Activated T-cell treated with anti-CD3 and anti-CD28 coated beads, Interleukin-2, amount 50 U/mL, for 24 hours (primary cell): ENCODE measurements at regions not wholly inside any gene's neighbourhood (a gene's known extent, or its start where the extent isn't known, plus 50 kb on each side); places are given as distances from the start of the nearest gene placed in this dataset.

ENCODE experiments used
- DNase-seq: peaks from one replicate; pipeline ENCODE4 v3.0.0-alpha.2; 2020
- H3K27ac Mint-ChIP-seq: 2 replicates; pipeline ENCODE4 v1.8.0; 2020; ENCODE audit warnings: mild to moderate bottlenecking, mixed read lengths
- H3K27me3 Mint-ChIP-seq: 2 replicates; pipeline ENCODE4 v1.8.0; 2020; ENCODE audit warnings: mixed read lengths
- H3K36me3 Mint-ChIP-seq: 2 replicates; pipeline ENCODE4 v1.8.0; 2020; ENCODE audit warnings: low read depth, mixed read lengths
- H3K4me1 Mint-ChIP-seq: 2 replicates; pipeline ENCODE4 v1.8.0; 2020; ENCODE audit warnings: low read depth, mixed read lengths
- H3K4me3 Mint-ChIP-seq: 2 replicates; pipeline ENCODE4 v1.8.0; 2020; ENCODE audit warnings: mild to moderate bottlenecking, moderate library complexity, mixed read lengths
- H3K9me3 Mint-ChIP-seq: 2 replicates; pipeline ENCODE4 v1.8.0; 2020; ENCODE audit warnings: mixed read lengths

GRCh38 chr12:105834496-105834895 lies 304.3 kb downstream of the NUAK1 start:
- Mint-ChIP-seq H3K27me3 (peaks cover 4% of the 10 kb centered on the region), H3K9me3 (no peaks in the 10 kb centered on the region), H3K36me3 (no peaks in the 10 kb centered on the region), H3K4me1 (no peaks in the 10 kb centered on the region), H3K27ac (no peak overlapping the region), H3K4me3 (no peak overlapping the region)
- no peak for DNase-seq

- no peaks in the 10 kb centered on the region for H3K4me1 Mint-ChIP-seq
- H3K4me3 Mint-ChIP-seq, result no peak overlapping the region
- no peak for DNase-seq
- no peaks in the 10 kb centered on the region for H3K36me3 Mint-ChIP-seq
- no peak overlapping the region for H3K27ac Mint-ChIP-seq
- peaks cover 4% of the 10 kb centered on the region for H3K27me3 Mint-ChIP-seq
- H3K9me3 Mint-ChIP-seq, result no peaks in the 10 kb centered on the region
Observed at GRCh38 chr12:105835580-105836241, 303.0 kb downstream of the NUAK1 start.

GRCh38 chr12:105836242-105836622 lies 302.5 kb downstream of the NUAK1 start:
- Mint-ChIP-seq H3K27me3 (peaks cover 4% of the 10 kb centered on the region), H3K4me1 (no peaks in the 10 kb centered on the region), H3K27ac (no peak overlapping the region), H3K4me3 (no peak overlapping the region), H3K36me3 (no peaks in the 10 kb centered on the region), H3K9me3 (no peaks in the 10 kb centered on the region)
- DNase-seq, result no peak

GRCh38 chr12:105839629-105840127 lies 299.1 kb downstream of the NUAK1 start:
- peaks cover 4% of the 10 kb centered on the region for H3K27me3 Mint-ChIP-seq
- H3K27ac Mint-ChIP-seq, result no peak overlapping the region

DNA sequence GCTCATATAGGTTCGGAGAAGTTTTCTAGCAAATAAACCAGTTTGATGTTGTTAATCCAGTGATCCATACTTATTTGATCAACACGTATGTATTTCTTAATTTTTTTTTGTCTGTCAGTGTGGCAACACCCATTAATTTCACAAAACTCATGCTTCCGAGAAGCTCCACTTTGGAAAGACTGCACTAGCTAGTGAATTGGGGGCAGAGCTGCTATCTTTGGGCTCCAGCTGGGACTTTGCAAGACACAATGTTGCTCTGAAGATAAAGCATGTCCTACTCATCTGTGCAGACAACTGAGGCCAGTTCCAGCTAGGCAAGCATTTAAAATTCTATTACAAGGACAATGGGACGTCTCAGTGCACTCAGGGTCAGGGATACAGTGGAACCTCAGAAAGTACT lies 298.4 kb downstream of the NUAK1 start:
- Mint-ChIP-seq H3K4me1 (no peaks in the 10 kb centered on the region), H3K9me3 (no peaks in the 10 kb centered on the region), H3K36me3 (no peaks in the 10 kb centered on the region), H3K4me3 (no peak overlapping the region), H3K27me3 (peaks cover 4% of the 10 kb centered on the region), H3K27ac (no peak overlapping the region)
- DNase-seq, result no peak

More at GRCh38 chr12:105839629-105840127, 299.1 kb downstream of the NUAK1 start:
- no peak overlapping the region for H3K4me3 Mint-ChIP-seq
- H3K4me1 Mint-ChIP-seq, result no peaks in the 10 kb centered on the region
- no peak for DNase-seq
- H3K9me3 Mint-ChIP-seq, result no peaks in the 10 kb centered on the region
- H3K36me3 Mint-ChIP-seq, result no peaks in the 10 kb centered on the region

DNA sequence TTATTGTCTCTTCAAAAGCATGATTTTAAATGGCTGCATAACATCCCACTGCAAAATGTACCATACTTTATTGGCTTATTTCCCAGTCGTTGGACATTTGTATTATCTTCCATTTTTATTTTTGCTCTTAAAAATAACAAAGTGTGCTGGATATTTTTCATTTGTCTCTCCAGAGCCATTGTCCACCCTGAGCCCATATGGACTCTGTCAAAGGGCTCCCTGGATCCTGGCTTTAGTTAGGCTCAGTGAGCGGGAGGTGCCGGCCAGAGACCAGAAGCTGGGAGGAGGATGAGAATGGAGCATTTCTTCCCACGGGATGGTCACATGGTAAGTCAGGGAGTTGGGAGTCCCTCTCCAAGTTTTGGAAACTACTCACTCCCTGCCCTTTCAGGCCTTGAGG lies 296.9 kb downstream of the NUAK1 start:
- H3K36me3 Mint-ChIP-seq, result no peaks in the 10 kb centered on the region
- H3K27me3 Mint-ChIP-seq, result peaks cover 4% of the 10 kb centered on the region
- no peak overlapping the region for H3K4me3 Mint-ChIP-seq
- H3K9me3 Mint-ChIP-seq, result no peaks in the 10 kb centered on the region
- DNase-seq, result no peak
- H3K4me1 Mint-ChIP-seq, result no peaks in the 10 kb centered on the region
- no peak overlapping the region for H3K27ac Mint-ChIP-seq

GRCh38 chr12:105843561-105843960 lies 295.2 kb downstream of the NUAK1 start:
- H3K36me3 Mint-ChIP-seq, result no peaks in the 10 kb centered on the region
- no peaks in the 10 kb centered on the region for H3K4me1 Mint-ChIP-seq
- no peaks in the 10 kb centered on the region for H3K27me3 Mint-ChIP-seq
- H3K4me3 Mint-ChIP-seq, result no peak overlapping the region
- no peaks in the 10 kb centered on the region for H3K9me3 Mint-ChIP-seq
- DNase-seq, result no peak
- H3K27ac Mint-ChIP-seq, result no peak overlapping the region

- H3K9me3 Mint-ChIP-seq, result no peaks in the 10 kb centered on the region
- H3K27ac Mint-ChIP-seq, result no peak overlapping the region
- H3K4me1 Mint-ChIP-seq, result no peaks in the 10 kb centered on the region
- no peaks in the 10 kb centered on the region for H3K36me3 Mint-ChIP-seq
- no peak overlapping the region for H3K4me3 Mint-ChIP-seq
- no peak for DNase-seq
- H3K27me3 Mint-ChIP-seq, result no peaks in the 10 kb centered on the region
Observed at GRCh38 chr12:105843986-105844760, 294.6 kb downstream of the NUAK1 start.

GRCh38 chr12:105846331-105846730 lies 292.4 kb downstream of the NUAK1 start:
- DNase-seq, result no peak
- Mint-ChIP-seq H3K9me3 (no peaks in the 10 kb centered on the region), H3K4me1 (no peaks in the 10 kb centered on the region), H3K27me3 (no peaks in the 10 kb centered on the region), H3K36me3 (no peaks in the 10 kb centered on the region), H3K4me3 (no peak overlapping the region), H3K27ac (no peak overlapping the region)

DNA sequence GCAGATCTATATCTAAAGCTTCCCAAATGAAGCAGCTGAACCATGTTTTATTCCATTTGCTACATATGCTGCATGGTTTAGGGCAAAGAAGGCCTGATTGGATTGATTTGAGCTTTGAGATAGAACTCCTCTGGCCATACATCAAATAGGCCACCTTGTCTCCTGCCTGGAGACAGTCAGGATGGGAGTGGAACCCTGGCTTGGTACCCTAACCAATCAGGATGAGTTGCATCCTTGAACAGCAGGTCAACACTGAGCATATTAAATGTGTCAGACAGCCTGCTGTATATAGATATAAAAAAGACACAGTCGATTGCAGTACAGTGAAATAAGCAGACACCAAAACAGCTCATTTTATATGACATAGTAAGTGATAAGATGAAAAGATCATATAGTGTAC lies 291.7 kb downstream of the NUAK1 start:
- DNase-seq, result no peak

GRCh38 chr12:105848286-105848685 lies 290.5 kb downstream of the NUAK1 start:
- Mint-ChIP-seq H3K27me3 (no peaks in the 10 kb centered on the region), H3K9me3 (no peaks in the 10 kb centered on the region), H3K4me3 (no peak overlapping the region), H3K27ac (no peak overlapping the region), H3K36me3 (no peaks in the 10 kb centered on the region), H3K4me1 (no peaks in the 10 kb centered on the region)
- DNase-seq, result no peak

More for the DNA sequence above, 291.7 kb downstream of the NUAK1 start:
- H3K4me1 Mint-ChIP-seq, result no peaks in the 10 kb centered on the region
- no peak overlapping the region for H3K27ac Mint-ChIP-seq
- no peaks in the 10 kb centered on the region for H3K36me3 Mint-ChIP-seq
- H3K27me3 Mint-ChIP-seq, result no peaks in the 10 kb centered on the region
- H3K4me3 Mint-ChIP-seq, result no peak overlapping the region
- no peaks in the 10 kb centered on the region for H3K9me3 Mint-ChIP-seq

DNA sequence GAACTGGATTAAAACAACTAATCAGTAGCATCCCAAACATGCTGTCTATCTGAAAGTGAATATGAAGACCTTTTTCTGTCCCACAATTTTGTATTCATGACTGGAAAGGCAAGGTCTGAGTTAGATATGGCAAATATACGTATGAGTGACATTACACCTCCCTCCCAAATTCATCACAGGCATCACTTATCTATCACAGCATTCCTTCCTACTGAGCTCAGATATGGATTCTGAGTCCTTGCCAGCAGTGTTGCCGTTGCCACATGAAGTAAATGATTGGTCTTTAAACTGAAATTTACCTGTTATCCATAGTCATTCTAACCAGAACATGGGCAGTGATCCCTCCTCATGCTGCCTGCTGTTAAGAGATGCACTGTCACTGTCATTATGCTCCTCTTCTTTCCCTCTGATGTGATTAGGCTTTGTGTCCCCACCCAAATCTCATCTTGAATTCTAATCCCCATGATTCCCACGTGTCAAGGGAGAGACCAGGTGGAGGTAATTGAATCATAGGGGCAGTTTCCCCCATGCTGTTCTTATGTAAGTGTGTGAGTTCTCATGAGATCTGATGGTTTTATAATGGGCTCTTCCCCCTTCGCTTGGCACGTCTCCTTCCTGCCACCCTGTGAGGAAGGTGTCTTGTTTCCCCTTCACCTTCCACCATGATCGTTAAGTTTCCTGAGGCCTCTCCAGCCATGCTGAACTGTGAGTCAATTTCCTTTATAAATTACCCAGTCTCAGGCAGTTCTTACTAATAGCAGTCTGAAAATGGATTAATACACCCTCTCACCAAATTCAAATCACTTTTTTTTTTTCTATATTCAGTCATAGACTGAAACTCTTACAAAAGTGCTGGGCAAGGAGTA lies 288.4 kb downstream of the NUAK1 start:
- Mint-ChIP-seq H3K4me3 (no peak overlapping the region), H3K27ac (no peak overlapping the region)
- no peak for DNase-seq

GRCh38 chr12:105852496-105852895 lies 286.3 kb downstream of the NUAK1 start:
- Mint-ChIP-seq H3K4me3 (no peak overlapping the region), H3K36me3 (no peaks in the 10 kb centered on the region), H3K9me3 (no peaks in the 10 kb centered on the region), H3K27ac (no peak overlapping the region), H3K4me1 (no peaks in the 10 kb centered on the region), H3K27me3 (no peaks in the 10 kb centered on the region)
- DNase-seq, result no peak

More for the DNA sequence above, 288.4 kb downstream of the NUAK1 start:
- H3K36me3 Mint-ChIP-seq, result no peaks in the 10 kb centered on the region
- no peaks in the 10 kb centered on the region for H3K4me1 Mint-ChIP-seq
- no peaks in the 10 kb centered on the region for H3K27me3 Mint-ChIP-seq
- no peaks in the 10 kb centered on the region for H3K9me3 Mint-ChIP-seq

GRCh38 chr12:105852951-105853350 lies 285.8 kb downstream of the NUAK1 start:
- Mint-ChIP-seq H3K27ac (no peak overlapping the region), H3K9me3 (no peaks in the 10 kb centered on the region), H3K4me3 (no peak overlapping the region), H3K27me3 (no peaks in the 10 kb centered on the region), H3K4me1 (no peaks in the 10 kb centered on the region), H3K36me3 (no peaks in the 10 kb centered on the region)
- DNase-seq, result no peak
